SK-N-SH (cell line): ENCODE measurements at regions not wholly inside any gene's neighbourhood (a gene's known extent, or its start where the extent isn't known, plus 50 kb on each side); places are given as distances from the start of the nearest gene placed in this dataset.

Experiments
- CTCF ChIA-PET: fragments of 300-600, 350-600 bp; formaldehyde crosslinking; extraction: SDS; loops from one replicate; lab custom pipeline; 2021; lab: Yijun Ruan, JAX
- POLR2A ChIA-PET: fragments of 350-600 bp; sonication (Branson Sonifier 250); formaldehyde crosslinking; extraction: SDS; loops from one replicate; lab custom pipeline; 2020; ENCODE audit warnings: antibody characterized with exemption, inconsistent platforms; lab: Yijun Ruan, JAX
- DNase-seq: peaks from one replicate; pipeline ENCODE4 v3.0.0; 2012
- H2AFZ ChIP-seq: fragments of 200-600 bp; sonication (generic); 2 replicates; pipeline ENCODE4 v1.8.1; 2016; ENCODE audit warnings: antibody characterized with exemption, mild to moderate bottlenecking, low read depth
- H3F3A ChIP-seq: fragments of 200-600 bp; sonication (generic); replicated peaks from 2 replicates; pipeline ENCODE3; 2016; ENCODE audit warnings: antibody characterized with exemption, mild to moderate bottlenecking; ENCODE audit not compliant: insufficient read depth
- H3K27ac ChIP-seq, 2 experiments: fragments of 200-500 bp in 1 of 2; fragments of 200-600 bp in 1 of 2; sonication (Bioruptor generic) in 1 of 2; sonication (generic), shearing (Covaris generic) in 1 of 2; 2 replicates each; pipeline versions ENCODE4 v1.5.1 to v1.6.1; 2014 to 2016; ENCODE audit warnings: low read depth in 2 of 2, inconsistent platforms in 1 of 2, low read length in 1 of 2, mild to moderate bottlenecking in 1 of 2, mixed read lengths in 1 of 2
- H3K27me3 ChIP-seq: fragments of 200-600 bp; sonication (generic), shearing (Covaris generic); 2 replicates; pipeline ENCODE4 v1.6.1; 2016; ENCODE audit warnings: mixed run types; ENCODE audit not compliant: insufficient read depth
- H3K36me3 ChIP-seq, 2 experiments: fragments of 200-500 bp in 1 of 2; fragments of 200-600 bp in 1 of 2; sonication (Bioruptor generic) in 1 of 2; sonication (generic) in 1 of 2; replicated peaks in 1 of 2; 2 replicates each; pipeline versions ENCODE3 to v1.5.1; 2014 to 2016; ENCODE audit warnings: low read length in 1 of 2, mild to moderate bottlenecking in 1 of 2; ENCODE audit not compliant: insufficient read depth in 2 of 2, control insufficient read depth in 1 of 2
- H3K4me1 ChIP-seq, 2 experiments: fragments of 200-500 bp in 1 of 2; fragments of 200-600 bp in 1 of 2; sonication (Bioruptor generic) in 1 of 2; sonication (generic), shearing (Covaris generic) in 1 of 2; 2 replicates each; pipeline versions ENCODE4 v1.5.1 to v1.6.1; 2014 to 2016; ENCODE audit warnings: low read depth in 1 of 2, low read length in 1 of 2, mixed run types in 1 of 2; ENCODE audit not compliant: insufficient read depth in 2 of 2, control insufficient read depth in 1 of 2
- H3K4me2 ChIP-seq: fragments of 200-600 bp; sonication (generic), shearing (Covaris generic); 2 replicates; pipeline ENCODE4 v1.6.1; 2017; ENCODE audit warnings: mixed run types
- H3K4me3 ChIP-seq, 2 experiments: fragments of 200-500 bp in 1 of 2; fragments of 200-600 bp in 1 of 2; sonication (Bioruptor generic) in 1 of 2; sonication (generic), shearing (Covaris generic) in 1 of 2; 2 replicates each; pipeline versions ENCODE4 v1.5.1 to v1.8.1; 2014 to 2016; ENCODE audit warnings: low read depth in 2 of 2, inconsistent platforms in 1 of 2, low read length in 1 of 2, mild to moderate bottlenecking in 1 of 2, mixed read lengths in 1 of 2, moderate library complexity in 1 of 2
- H3K79me2 ChIP-seq: fragments of 200-600 bp; sonication (generic); 2 replicates; pipeline ENCODE4 v1.8.1; 2017; ENCODE audit warnings: mild to moderate bottlenecking; ENCODE audit not compliant: insufficient read depth
- H3K9ac ChIP-seq: fragments of 200-600 bp; sonication (generic); 2 replicates; pipeline ENCODE4 v1.6.1; 2017; ENCODE audit warnings: mixed run types
- H3K9me2 ChIP-seq: fragments of 200-600 bp; sonication (generic); 2 replicates; pipeline ENCODE4 v1.6.1; 2017; ENCODE audit warnings: mixed run types
- H3K9me3 ChIP-seq: fragments of 200-600 bp; sonication (generic); 2 replicates; pipeline ENCODE4 v1.6.1; 2017; ENCODE audit warnings: mixed run types, mild to moderate bottlenecking, moderate library complexity
- H4K20me1 ChIP-seq: fragments of 200-600 bp; sonication (generic); 2 replicates; pipeline ENCODE4 v1.6.1; 2017; ENCODE audit warnings: mild to moderate bottlenecking, mixed run types; ENCODE audit not compliant: insufficient read depth
- CHD2 ChIP-seq: fragments of 150-350 bp; IDR thresholded peaks from 2 replicates; pipeline ENCODE4 v1.6.1; 2018; ENCODE audit warnings: low read length; ENCODE audit not compliant: partially characterized antibody
- ELF1 ChIP-seq: IDR thresholded peaks from 2 replicates; pipeline ENCODE4 v1.4.0; 2012
- EP300 ChIP-seq, 2 experiments: IDR thresholded peaks; 2 replicates each; pipeline versions ENCODE4 v1.4.0 to v1.6.1; 2012; ENCODE audit warnings: borderline replicate concordance in 1 of 2, low read depth in 1 of 2, low read length in 1 of 2
- FOXM1 ChIP-seq: IDR thresholded peaks from 2 replicates; pipeline ENCODE4 v1.4.0; 2012; ENCODE audit warnings: low read depth, mild to moderate bottlenecking
- GABPA ChIP-seq: IDR thresholded peaks from 2 replicates; pipeline ENCODE4 v1.4.0; 2012; ENCODE audit warnings: low read depth, mild to moderate bottlenecking
- MEF2A ChIP-seq: IDR thresholded peaks from 2 replicates; pipeline ENCODE4 v1.4.0; 2012; ENCODE audit warnings: low read depth, borderline replicate concordance
- MXI1 ChIP-seq: IDR thresholded peaks from 2 replicates; pipeline ENCODE4 v1.6.1; 2012; ENCODE audit warnings: mild to moderate bottlenecking, low read depth, low read length, improper control_type of control experiment
- NFIC ChIP-seq: IDR thresholded peaks from 2 replicates; pipeline ENCODE4 v1.4.0; 2012; ENCODE audit warnings: borderline replicate concordance
- NRF1 ChIP-seq: IDR thresholded peaks from 2 replicates; pipeline ENCODE4 v1.6.1; 2012; ENCODE audit warnings: low read depth, mild to moderate bottlenecking, low read length
- RCOR1 ChIP-seq: fragments of 150-350 bp; IDR thresholded peaks from 2 replicates; pipeline ENCODE4 v1.6.1; 2017; ENCODE audit warnings: antibody characterized with exemption, low read length
- RFX5 ChIP-seq: IDR thresholded peaks from 2 replicates; pipeline ENCODE4 v1.6.1; 2012; ENCODE audit warnings: mild to moderate bottlenecking, improper control_type of control experiment, low read length
- SIN3A ChIP-seq: IDR thresholded peaks from 2 replicates; pipeline ENCODE4 v1.6.1; 2012; ENCODE audit warnings: low read depth, mild to moderate bottlenecking, low read length, moderate library complexity, borderline replicate concordance
- TEAD4 ChIP-seq: IDR thresholded peaks from 2 replicates; pipeline ENCODE4 v1.4.0; 2012; ENCODE audit warnings: mild to moderate bottlenecking, borderline replicate concordance; ENCODE audit not compliant: insufficient read depth
- YY1 ChIP-seq: IDR thresholded peaks from 2 replicates; pipeline ENCODE4 v1.4.0; 2012; ENCODE audit warnings: low read depth, mild to moderate bottlenecking
- WGBS: methylation state at CpG from one replicate; pipeline ENCODE4 v1.1.6; 2017; ENCODE audit warnings: low lambda C conversion rate; 5-methylcytosine and 5-hydroxymethylcytosine counted together
- TF ChIP-seq, protein P1 (sequence below): IDR thresholded peaks from 2 replicates; pipeline ENCODE4 v1.4.0; 2012; ENCODE audit warnings: low read depth, borderline replicate concordance
- TF ChIP-seq, protein P2 (sequence below): fragments of 200-600 bp; sonication (generic); IDR thresholded peaks from 2 replicates; pipeline ENCODE4 v1.6.1; 2017; ENCODE audit warnings: antibody characterized with exemption, mild to moderate bottlenecking, moderate library complexity
- TF ChIP-seq, protein P3 (sequence below): fragments of 150-350 bp; IDR thresholded peaks from 2 replicates; pipeline ENCODE4 v1.6.1; 2016; ENCODE audit warnings: mild to moderate bottlenecking, low read depth, low read length

GRCh38 chrX:138287205-138287877 lies 424.2 kb downstream of the FGF13 start:
- Histone ChIP-seq H3K79me2 (no peaks in the 10 kb centered on the region), H3K9me3 (no peaks in the 10 kb centered on the region), H3K36me3 (no peaks in the 10 kb centered on the region), H3K4me1 (no peaks in the 10 kb centered on the region), H2AFZ (no peak overlapping the region), H3K4me3 (no peak overlapping the region), H3F3A (no peaks in the 10 kb centered on the region), H3K4me2 (no peak overlapping the region), H3K9ac (no peak overlapping the region), H3K27me3 (no peaks in the 10 kb centered on the region), H3K27ac (no peak overlapping the region), H4K20me1 (no peaks in the 10 kb centered on the region), H3K9me2 (no peaks in the 10 kb centered on the region)
- TF ChIP-seq GABPA (no peak), FOXM1 (no peak), SIN3A (no peak), MEF2A (no peak), NRF1 (no peak), ELF1 (no peak), YY1 (no peak), MXI1 (no peak), RCOR1 (no peak), NFIC (no peak), EP300 (IDR thresholded peaks at IDR 0.05; ENCODE audit: borderline replicate concordance in 1 of 2, low read depth in 1 of 2, low read length in 1 of 2) (no peak), CHD2 (no peak)
- TF ChIP-seq, protein P1, sequence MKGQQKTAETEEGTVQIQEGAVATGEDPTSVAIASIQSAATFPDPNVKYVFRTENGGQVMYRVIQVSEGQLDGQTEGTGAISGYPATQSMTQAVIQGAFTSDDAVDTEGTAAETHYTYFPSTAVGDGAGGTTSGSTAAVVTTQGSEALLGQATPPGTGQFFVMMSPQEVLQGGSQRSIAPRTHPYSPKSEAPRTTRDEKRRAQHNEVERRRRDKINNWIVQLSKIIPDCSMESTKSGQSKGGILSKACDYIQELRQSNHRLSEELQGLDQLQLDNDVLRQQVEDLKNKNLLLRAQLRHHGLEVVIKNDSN = no peak
- TF ChIP-seq, protein P2, sequence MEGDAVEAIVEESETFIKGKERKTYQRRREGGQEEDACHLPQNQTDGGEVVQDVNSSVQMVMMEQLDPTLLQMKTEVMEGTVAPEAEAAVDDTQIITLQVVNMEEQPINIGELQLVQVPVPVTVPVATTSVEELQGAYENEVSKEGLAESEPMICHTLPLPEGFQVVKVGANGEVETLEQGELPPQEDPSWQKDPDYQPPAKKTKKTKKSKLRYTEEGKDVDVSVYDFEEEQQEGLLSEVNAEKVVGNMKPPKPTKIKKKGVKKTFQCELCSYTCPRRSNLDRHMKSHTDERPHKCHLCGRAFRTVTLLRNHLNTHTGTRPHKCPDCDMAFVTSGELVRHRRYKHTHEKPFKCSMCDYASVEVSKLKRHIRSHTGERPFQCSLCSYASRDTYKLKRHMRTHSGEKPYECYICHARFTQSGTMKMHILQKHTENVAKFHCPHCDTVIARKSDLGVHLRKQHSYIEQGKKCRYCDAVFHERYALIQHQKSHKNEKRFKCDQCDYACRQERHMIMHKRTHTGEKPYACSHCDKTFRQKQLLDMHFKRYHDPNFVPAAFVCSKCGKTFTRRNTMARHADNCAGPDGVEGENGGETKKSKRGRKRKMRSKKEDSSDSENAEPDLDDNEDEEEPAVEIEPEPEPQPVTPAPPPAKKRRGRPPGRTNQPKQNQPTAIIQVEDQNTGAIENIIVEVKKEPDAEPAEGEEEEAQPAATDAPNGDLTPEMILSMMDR = no peak
- ChIA-PET POLR2A (no interaction called here), CTCF (interaction anchor here (1.1 kb wide), 2 partner anchors 11 to 159 kb away, joined by 3 read pairs; no protein-coding TSS in a partner anchor)
- DNase-seq = no peak
- 2% methylated on average over 3 of the region's 3 CpGs for WGBS

DNA sequence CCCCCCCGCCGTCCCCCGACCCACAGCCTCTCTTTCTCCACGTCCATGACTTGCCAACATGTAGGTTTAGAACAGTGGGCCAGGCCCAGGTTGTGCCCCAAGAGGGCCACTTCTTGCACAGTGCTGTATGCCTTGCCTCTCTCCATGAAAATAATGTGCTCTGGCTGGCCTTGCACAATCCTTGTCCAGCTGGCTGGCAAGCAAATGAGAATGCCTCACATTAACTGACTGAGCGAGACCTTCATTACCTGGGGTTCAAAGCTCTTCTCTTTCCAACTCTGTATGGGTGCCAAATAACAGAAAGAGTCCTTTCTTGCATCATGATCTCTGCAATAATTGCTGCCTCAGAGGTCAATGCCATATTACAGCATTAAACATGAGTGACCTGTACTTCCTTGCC lies 416.6 kb downstream of the FGF13 start:
- H4K20me1 ChIP-seq = no peaks in the 10 kb centered on the region
- ChIA-PET POLR2A (no interaction called here), CTCF (no interaction called here)
- H3K9me3 ChIP-seq = no peaks in the 10 kb centered on the region
- DNase-seq = no peak
- H3K4me1 ChIP-seq = no peaks in the 10 kb centered on the region
- H3K36me3 ChIP-seq = no peaks in the 10 kb centered on the region
- no peak overlapping the region for H3K4me2 ChIP-seq
- 5% methylated on average over 5 of the region's 5 CpGs for WGBS
- H3K27me3 ChIP-seq = no peaks in the 10 kb centered on the region
- H3K27ac ChIP-seq = no peak overlapping the region
- no peaks in the 10 kb centered on the region for H3K9me2 ChIP-seq
- no peaks in the 10 kb centered on the region for H3K79me2 ChIP-seq
- no peak overlapping the region for H2AFZ ChIP-seq
- no peak overlapping the region for H3K9ac ChIP-seq
- H3F3A ChIP-seq = no peaks in the 10 kb centered on the region
- TF ChIP-seq TEAD4 (no peak), RFX5 (no peak), SIN3A (no peak), NFIC (no peak)
- TF ChIP-seq, protein P3, sequence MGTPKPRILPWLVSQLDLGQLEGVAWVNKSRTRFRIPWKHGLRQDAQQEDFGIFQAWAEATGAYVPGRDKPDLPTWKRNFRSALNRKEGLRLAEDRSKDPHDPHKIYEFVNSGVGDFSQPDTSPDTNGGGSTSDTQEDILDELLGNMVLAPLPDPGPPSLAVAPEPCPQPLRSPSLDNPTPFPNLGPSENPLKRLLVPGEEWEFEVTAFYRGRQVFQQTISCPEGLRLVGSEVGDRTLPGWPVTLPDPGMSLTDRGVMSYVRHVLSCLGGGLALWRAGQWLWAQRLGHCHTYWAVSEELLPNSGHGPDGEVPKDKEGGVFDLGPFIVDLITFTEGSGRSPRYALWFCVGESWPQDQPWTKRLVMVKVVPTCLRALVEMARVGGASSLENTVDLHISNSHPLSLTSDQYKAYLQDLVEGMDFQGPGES = no peak
- TF ChIP-seq, all 33 proteins: peak for 0
- H3K4me3 ChIP-seq = no peak overlapping the region
